GM12878 (cell line): ENCODE measurements at regions not wholly inside any gene's neighbourhood (a gene's known extent, or its start where the extent isn't known, plus 50 kb on each side); places are given as distances from the start of the nearest gene placed in this dataset.
"Not testable (repeated sequence)": the region's sequence is repeated elsewhere in the genome, so short reads cannot be mapped to it uniquely, and the experiment has no call there.

Experiments used
- ATAC-seq: fragments of 200-7000 bp; cut with Tn5 transposase; 3 replicates; pipeline ENCODE4 v1.9.1; 2020; ENCODE audit warnings: mild to moderate bottlenecking, moderate library complexity
- BruUV-seq: library from RNA; stranded (reverse); fragments of 400-500 nt; replicated peaks from 2 replicates; lab custom pipeline; 2021; lab: Mats Ljungman, UMichigan
- CTCF ChIA-PET: fragments of 300-600 bp; sonication (Branson Sonifier 250); formaldehyde crosslinking; extraction: SDS; loops from one replicate; lab custom pipeline; 2021; ENCODE audit warnings: inconsistent platforms; lab: Yijun Ruan, JAX
- POLR2A ChIA-PET: fragments of 350-600 bp; formaldehyde crosslinking; extraction: SDS; loops from one replicate; lab custom pipeline; 2021; ENCODE audit warnings: inconsistent platforms; lab: Charles Lee
- RAD21 ChIA-PET: fragments of 300-600 bp; sonication (Branson Sonifier 250); formaldehyde crosslinking; loops from one replicate; lab custom pipeline; 2023; ENCODE audit warnings: antibody characterized with exemption; ENCODE audit not compliant: unreplicated experiment; lab: Charles Lee
- SMC1A ChIA-PET: fragments of 300-600 bp; sonication (Branson Sonifier 250); formaldehyde crosslinking; loops from one replicate; lab custom pipeline; 2023; ENCODE audit not compliant: unreplicated experiment, uncharacterized antibody; lab: Charles Lee
- DNase-seq: peaks from one replicate; pipeline ENCODE4 v3.0.0-alpha.2; 2011; ENCODE audit warnings: low read depth, low spot score
- FAIRE-seq: peaks from 3 replicates; lab custom pipeline; 2011; peaks lifted over from hg19 to GRCh38; lab: Jason Lieb, UNC
- H2AFZ ChIP-seq: 2 replicates; pipeline ENCODE4 v1.6.0; 2011; ENCODE audit warnings: low read depth, low read length, control low read depth; ENCODE audit not compliant: control insufficient read depth
- H3K27ac ChIP-seq: 2 replicates; pipeline ENCODE4 v1.5.1; 2011; ENCODE audit warnings: control low read depth; ENCODE audit not compliant: control insufficient read depth, insufficient read depth
- H3K27me3 ChIP-seq, 2 experiments: replicated peaks in 1 of 2; 2 replicates each; pipeline versions ENCODE4 v1.6.0 to v1.6.1; 2011; ENCODE audit warnings: low read length in 1 of 2; ENCODE audit not compliant: control insufficient read depth in 2 of 2, insufficient read depth in 2 of 2
- H3K36me3 ChIP-seq, 2 experiments: 2 replicates each; pipeline ENCODE4 v1.5.1; 2011; ENCODE audit warnings: low read length in 1 of 2; ENCODE audit not compliant: control insufficient read depth in 2 of 2, insufficient read depth in 2 of 2
- H3K4me1 ChIP-seq: 2 replicates; pipeline ENCODE4 v1.6.1; 2011; ENCODE audit warnings: mild to moderate bottlenecking, low read length, moderate library complexity, mixed read lengths; ENCODE audit not compliant: control insufficient read depth, insufficient read depth
- H3K4me2 ChIP-seq: 2 replicates; pipeline ENCODE4 v1.6.0; 2011; ENCODE audit warnings: control low read depth; ENCODE audit not compliant: control insufficient read depth, insufficient read depth
- H3K4me3 ChIP-seq: fragments of 200-600 bp; sonication (generic); 2 replicates; pipeline ENCODE4 v1.5.1; 2016
- H3K79me2 ChIP-seq: 2 replicates; pipeline ENCODE4 v1.6.0; 2011; ENCODE audit warnings: low read length; ENCODE audit not compliant: control insufficient read depth, insufficient read depth
- H3K9ac ChIP-seq: 2 replicates; pipeline ENCODE4 v1.8.0; 2011; ENCODE audit warnings: low read length, control low read depth, mixed read lengths; ENCODE audit not compliant: control insufficient read depth, insufficient read depth
- H3K9me3 ChIP-seq: replicated peaks from 3 replicates; pipeline ENCODE4 v1.5.1; 2011; ENCODE audit warnings: mild to moderate bottlenecking, low read length; ENCODE audit not compliant: control insufficient read depth, insufficient read depth
- H4K20me1 ChIP-seq: 2 replicates; pipeline ENCODE4 v1.6.0; 2011; ENCODE audit not compliant: control insufficient read depth, insufficient read depth
- WGBS: methylation state at CpG from one replicate; pipeline ENCODE4 v1.1.6; 2016; ENCODE audit warnings: low lambda C conversion rate; ENCODE audit not compliant: insufficient replicate concordance, insufficient coverage; ENCODE audit errors: missing lambda C conversion rate; 5-methylcytosine and 5-hydroxymethylcytosine counted together
- in situ Hi-C: fragments of 300-500 bp; cut with MboI; formaldehyde crosslinking; loops from 9 replicates; pipeline ENCODE4 v1.14.3; 2018; ENCODE audit warnings: mixed read lengths
- intact Hi-C: fragments of 100-400 bp; cut with micrococcal nuclease; formaldehyde crosslinking; loops from one replicate; pipeline ENCODE4 v1.14.2; 2022; ENCODE audit not compliant: unreplicated experiment

- SMC1A ChIA-PET, ATAC-seq, H3K4me1 ChIP-seq, FAIRE-seq, BruUV-seq, H3K27ac ChIP-seq, CTCF ChIA-PET, H4K20me1 ChIP-seq, H2AFZ ChIP-seq, H3K4me2 ChIP-seq, POLR2A ChIA-PET, DNase-seq, H3K9ac ChIP-seq, H3K79me2 ChIP-seq, intact Hi-C loops, H3K27me3 ChIP-seq, H3K4me3 ChIP-seq, H3K36me3 ChIP-seq, H3K9me3 ChIP-seq, in situ Hi-C loops, RAD21 ChIA-PET: not testable (repeated sequence)
- 63% methylated on average over 8 of the region's 19 CpGs for WGBS
Observed at GRCh38 chr14:105642486-105642885, 116.1 kb downstream of the TMEM121 start.

GRCh38 chr14:105643406-105644052 lies 117.1 kb downstream of the TMEM121 start:
- CTCF ChIA-PET, H3K9ac ChIP-seq, H2AFZ ChIP-seq, in situ Hi-C loops, RAD21 ChIA-PET, DNase-seq, H3K9me3 ChIP-seq, H3K4me2 ChIP-seq, H4K20me1 ChIP-seq, H3K27ac ChIP-seq, H3K27me3 ChIP-seq, H3K4me3 ChIP-seq, intact Hi-C loops, H3K36me3 ChIP-seq, POLR2A ChIA-PET, H3K79me2 ChIP-seq, BruUV-seq, SMC1A ChIA-PET, H3K4me1 ChIP-seq, ATAC-seq, FAIRE-seq: not testable (repeated sequence)
- WGBS = 43% methylated on average over 28 of the region's 30 CpGs

DNA sequence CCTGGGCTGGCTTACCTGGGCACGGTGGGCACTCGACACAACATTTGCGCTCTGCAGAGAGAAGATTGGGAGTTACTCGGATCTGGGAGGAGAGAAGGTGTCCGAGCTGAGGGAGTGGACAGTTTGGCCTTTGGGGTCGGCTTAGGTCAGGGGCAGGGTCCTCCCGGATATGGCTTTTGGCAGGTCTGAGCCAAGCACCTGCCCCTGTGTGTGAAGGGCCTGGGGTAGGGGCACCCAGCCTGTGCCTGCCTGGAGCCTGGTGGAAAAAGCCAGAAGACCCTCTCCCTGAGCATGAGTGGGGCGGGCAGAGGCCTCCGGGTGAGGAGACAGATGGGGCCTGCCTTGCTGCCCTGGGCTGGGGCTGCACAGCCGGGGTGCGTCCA lies 117.7 kb downstream of the TMEM121 start:
- CTCF ChIA-PET, intact Hi-C loops, H3K27me3 ChIP-seq, POLR2A ChIA-PET, H3K27ac ChIP-seq, H4K20me1 ChIP-seq, H3K9me3 ChIP-seq, H3K36me3 ChIP-seq, ATAC-seq, H3K4me1 ChIP-seq, SMC1A ChIA-PET, RAD21 ChIA-PET, H3K4me2 ChIP-seq, DNase-seq, in situ Hi-C loops, H3K9ac ChIP-seq, H2AFZ ChIP-seq, BruUV-seq, H3K4me3 ChIP-seq, FAIRE-seq, H3K79me2 ChIP-seq: not testable (repeated sequence)
- 73% methylated on average over 11 of the region's 11 CpGs for WGBS

GRCh38 chr14:105644457-105644856 lies 118.1 kb downstream of the TMEM121 start:
- WGBS = 73% methylated on average over 16 of the region's 19 CpGs
- FAIRE-seq, H3K4me2 ChIP-seq, H3K27me3 ChIP-seq, intact Hi-C loops, POLR2A ChIA-PET, DNase-seq, H2AFZ ChIP-seq, H3K79me2 ChIP-seq, H3K9ac ChIP-seq, H3K36me3 ChIP-seq, H3K27ac ChIP-seq, in situ Hi-C loops, SMC1A ChIA-PET, BruUV-seq, H3K4me1 ChIP-seq, CTCF ChIA-PET, H4K20me1 ChIP-seq, ATAC-seq, H3K4me3 ChIP-seq, RAD21 ChIA-PET, H3K9me3 ChIP-seq: not testable (repeated sequence)
